OCI-LY1 (cell line): ENCODE measurements at regions not wholly inside any gene's neighbourhood (a gene's known extent, or its start where the extent isn't known, plus 50 kb on each side); places are given as distances from the start of the nearest gene placed in this dataset.

Source experiments
- H2AFZ ChIP-seq: fragments of 200-600 bp; sonication (generic), shearing (Covaris generic); 2 replicates; pipeline ENCODE4 v1.6.0; 2014; ENCODE audit warnings: antibody characterized with exemption, mild to moderate bottlenecking, low read length
- H3F3A ChIP-seq: fragments of 200-600 bp; sonication (generic), shearing (Covaris generic); 2 replicates; pipeline ENCODE4 v1.6.0; 2014; ENCODE audit warnings: mild to moderate bottlenecking, antibody characterized with exemption, low read length, moderate library complexity; ENCODE audit not compliant: insufficient read depth
- H3K27ac ChIP-seq: fragments of 200-600 bp; sonication (generic); 2 replicates; pipeline ENCODE4 v1.5.1; 2014; ENCODE audit warnings: low read length, mixed run types, mild to moderate bottlenecking, low read depth; ENCODE audit not compliant: poor library complexity, severe bottlenecking
- H3K27me3 ChIP-seq: fragments of 200-600 bp; sonication (generic); 2 replicates; pipeline ENCODE4 v1.6.0; 2014; ENCODE audit warnings: antibody characterized with exemption, mild to moderate bottlenecking, low read length, moderate library complexity; ENCODE audit not compliant: insufficient read depth
- H3K36me3 ChIP-seq: fragments of 200-600 bp; sonication (generic); 2 replicates; pipeline ENCODE4 v1.6.1; 2014; ENCODE audit warnings: mild to moderate bottlenecking, antibody characterized with exemption, low read length, moderate library complexity, mixed read lengths; ENCODE audit not compliant: insufficient read depth
- H3K4me1 ChIP-seq: fragments of 200-600 bp; sonication (generic); 2 replicates; pipeline ENCODE4 v1.5.1; 2014; ENCODE audit warnings: mild to moderate bottlenecking, low read length, moderate library complexity; ENCODE audit not compliant: insufficient read depth, severe bottlenecking
- H3K4me2 ChIP-seq: fragments of 200-600 bp; sonication (generic), shearing (Covaris generic); 2 replicates; pipeline ENCODE4 v1.6.1; 2014; ENCODE audit warnings: low read length
- H3K4me3 ChIP-seq: fragments of 200-600 bp; sonication (generic); 2 replicates; pipeline ENCODE4 v1.5.1; 2014; ENCODE audit warnings: low read length, low read depth, mild to moderate bottlenecking, mixed read lengths; ENCODE audit not compliant: poor library complexity, severe bottlenecking
- H3K79me2 ChIP-seq: fragments of 200-600 bp; shearing (Covaris generic); 2 replicates; pipeline ENCODE4 v1.6.1; 2016; ENCODE audit warnings: mixed run types, low read length, mixed read lengths; ENCODE audit not compliant: insufficient read depth
- H3K9ac ChIP-seq: fragments of 200-600 bp; sonication (generic), shearing (Covaris generic); 2 replicates; pipeline ENCODE4 v1.6.1; 2014; ENCODE audit warnings: mild to moderate bottlenecking, low read length, mixed read lengths
- H3K9me2 ChIP-seq: fragments of 200-600 bp; sonication (generic), shearing (Covaris generic); 2 replicates; pipeline ENCODE4 v1.6.1; 2014; ENCODE audit warnings: low read depth, mild to moderate bottlenecking, low read length, mixed read lengths
- H3K9me3 ChIP-seq: fragments of 200-600 bp; shearing (Covaris generic); 2 replicates; pipeline ENCODE4 v1.6.1; 2014; ENCODE audit warnings: low read length, mixed read lengths
- H4K20me1 ChIP-seq: fragments of 200-600 bp; sonication (generic), shearing (Covaris generic); 2 replicates; pipeline ENCODE4 v1.6.0; 2016; ENCODE audit warnings: mild to moderate bottlenecking, low read length; ENCODE audit not compliant: insufficient read depth
- CTCF ChIP-seq: fragments of 200-600 bp; sonication (generic), shearing (Covaris generic); IDR thresholded peaks from 2 replicates; pipeline ENCODE4 v1.5.1; 2017; ENCODE audit warnings: mild to moderate bottlenecking, antibody characterized with exemption, low read length, moderate library complexity, mixed read lengths
- EZH2 ChIP-seq: fragments of 200-600 bp; sonication (generic), shearing (Covaris generic); IDR thresholded peaks from 2 replicates; pipeline ENCODE4 v1.8.0; 2017; ENCODE audit warnings: borderline replicate concordance, mixed run types, mild to moderate bottlenecking, antibody characterized with exemption, low read length, moderate library complexity, mixed read lengths

- H3K4me3 ChIP-seq: no peak overlapping the region
- no peaks in the 10 kb centered on the region for H3K79me2 ChIP-seq
- H3K36me3 ChIP-seq: no peaks in the 10 kb centered on the region
- no peaks in the 10 kb centered on the region for H3F3A ChIP-seq
- no peaks in the 10 kb centered on the region for H3K27me3 ChIP-seq
- H3K27ac ChIP-seq: no peak overlapping the region
- H4K20me1 ChIP-seq: no peaks in the 10 kb centered on the region
- no peaks in the 10 kb centered on the region for H3K4me1 ChIP-seq
- H2AFZ ChIP-seq: no peak overlapping the region
- TF ChIP-seq CTCF (no peak), EZH2 (no peak)
- no peak overlapping the region for H3K9ac ChIP-seq
- H3K9me2 ChIP-seq: no peaks in the 10 kb centered on the region
- H3K9me3 ChIP-seq: no peaks in the 10 kb centered on the region
- H3K4me2 ChIP-seq: no peak overlapping the region
These were observed 332.2 kb downstream of the DYSF start for GRCh38 chr2:71785516-71785981.

- no peak overlapping the region for H3K4me2 ChIP-seq
- no peaks in the 10 kb centered on the region for H3K4me1 ChIP-seq
- H3K36me3 ChIP-seq: no peaks in the 10 kb centered on the region
- no peak for TF ChIP-seq EZH2
- no peak for TF ChIP-seq CTCF
- H3K4me3 ChIP-seq: no peak overlapping the region
- H3K27ac ChIP-seq: no peak overlapping the region
- no peaks in the 10 kb centered on the region for H3K9me2 ChIP-seq
- no peaks in the 10 kb centered on the region for H4K20me1 ChIP-seq
- no peaks in the 10 kb centered on the region for H3F3A ChIP-seq
- H2AFZ ChIP-seq: no peak overlapping the region
- no peaks in the 10 kb centered on the region for H3K9me3 ChIP-seq
- H3K27me3 ChIP-seq: no peaks in the 10 kb centered on the region
- H3K9ac ChIP-seq: no peak overlapping the region
- no peaks in the 10 kb centered on the region for H3K79me2 ChIP-seq
These were observed 331.6 kb downstream of the DYSF start for GRCh38 chr2:71784734-71785511.

GRCh38 chr2:71783815-71784214 is 330.5 kb downstream of the DYSF start:
- H4K20me1 ChIP-seq: no peaks in the 10 kb centered on the region
- H3K36me3 ChIP-seq: no peaks in the 10 kb centered on the region
- no peaks in the 10 kb centered on the region for H3K9me2 ChIP-seq
- no peak overlapping the region for H2AFZ ChIP-seq
- no peaks in the 10 kb centered on the region for H3F3A ChIP-seq
- TF ChIP-seq CTCF: no peak
- TF ChIP-seq EZH2: no peak
- H3K27ac ChIP-seq: no peak overlapping the region
- H3K9me3 ChIP-seq: no peaks in the 10 kb centered on the region
- no peaks in the 10 kb centered on the region for H3K79me2 ChIP-seq
- H3K4me3 ChIP-seq: no peak overlapping the region
- no peaks in the 10 kb centered on the region for H3K27me3 ChIP-seq
- H3K9ac ChIP-seq: no peak overlapping the region
- no peaks in the 10 kb centered on the region for H3K4me1 ChIP-seq
- H3K4me2 ChIP-seq: no peak overlapping the region
